Naive B cell (primary cell): ENCODE measurements at regions not wholly inside any gene's neighbourhood (a gene's known extent, or its start where the extent isn't known, plus 50 kb on each side); places are given as distances from the start of the nearest gene placed in this dataset.
"Not testable (repeated sequence)": the region's sequence is repeated elsewhere in the genome, so short reads cannot be mapped to it uniquely, and the experiment has no call there.

Experiments used
- ATAC-seq, 2 donors: fragments of 150-1000 bp; cut with Tn5 transposase; 2 replicates each; pipeline ENCODE4 v1.10.0; 2021; ENCODE audit warnings: low read depth in 2 of 2, mild to moderate bottlenecking in 2 of 2, moderate library complexity in 2 of 2
- DNase-seq: peaks from one replicate; pipeline ENCODE4 v3.0.0; 2022
- H3K27ac Mint-ChIP-seq, 6 donors: one replicate each; pipeline ENCODE4 v1.8.0; 2020 to 2022; ENCODE audit warnings: mild to moderate bottlenecking in 6 of 6, mixed read lengths in 6 of 6, moderate library complexity in 5 of 6, inconsistent platforms in 2 of 6
- H3K27me3 Mint-ChIP-seq, 3 donors: one replicate each; pipeline ENCODE4 v1.8.0; 2021 to 2022; ENCODE audit warnings: mixed read lengths in 3 of 3, mild to moderate bottlenecking in 1 of 3
- H3K36me3 Mint-ChIP-seq, 2 donors: one replicate each; pipeline ENCODE4 v1.8.0; 2020 to 2022; ENCODE audit warnings: mixed read lengths in 2 of 2, inconsistent platforms in 1 of 2, mild to moderate bottlenecking in 1 of 2
- H3K4me1 Mint-ChIP-seq, 3 donors: one replicate each; pipeline ENCODE4 v1.8.0; 2020 to 2022; ENCODE audit warnings: mixed read lengths in 3 of 3, inconsistent platforms in 1 of 3, mild to moderate bottlenecking in 1 of 3, moderate library complexity in 1 of 3
- H3K4me3 Mint-ChIP-seq, 8 donors: one replicate each; pipeline ENCODE4 v1.8.0; 2020 to 2022; ENCODE audit warnings: mild to moderate bottlenecking in 8 of 8, mixed read lengths in 8 of 8, moderate library complexity in 8 of 8, inconsistent platforms in 2 of 8
- H3K9me3 Mint-ChIP-seq, 7 donors: one replicate each; pipeline ENCODE4 v1.8.0; 2020 to 2022; ENCODE audit warnings: mixed read lengths in 7 of 7, mild to moderate bottlenecking in 5 of 7, inconsistent platforms in 2 of 7, moderate library complexity in 1 of 7

- DNase-seq (no peak), ATAC-seq (no peak)
- Mint-ChIP-seq H3K4me3 (no peak overlapping the region), H3K36me3 (no peaks in the 10 kb centered on the region), H3K9me3 (peaks cover 0 to 16% (median 5%) of the 10 kb centered on the region in 7 donors), H3K27ac (no peak overlapping the region), H3K4me1 (no peaks in the 10 kb centered on the region), H3K27me3 (no peaks in the 10 kb centered on the region)
These were observed 985.6 kb downstream of the SLITRK5 start for GRCh38 chr13:88656751-88657150.

- Mint-ChIP-seq H3K4me1 (no peaks in the 10 kb centered on the region), H3K27me3 (no peaks in the 10 kb centered on the region), H3K36me3 (no peaks in the 10 kb centered on the region), H3K27ac (no peak overlapping the region), H3K9me3 (peaks cover 0 to 3% (median 0%) of the 10 kb centered on the region in 7 donors), H3K4me3 (no peak overlapping the region)
- DNase-seq (no peak), ATAC-seq (no peak)
These were observed 999.3 kb downstream of the SLITRK5 start for GRCh38 chr13:88670509-88670908.

GRCh38 chr13:88674841-88675240 is 1003.7 kb downstream of the SLITRK5 start:
- ATAC-seq = no peak
- Mint-ChIP-seq H3K27me3 (no peaks in the 10 kb centered on the region), H3K4me3 (no peak overlapping the region), H3K27ac (no peak overlapping the region), H3K36me3 (no peaks in the 10 kb centered on the region), H3K4me1 (peaks cover 0 to 4% (median 0%) of the 10 kb centered on the region in 3 donors), H3K9me3 (peaks cover 0 to 3% (median 0%) of the 10 kb centered on the region in 7 donors)
- no peak for DNase-seq

- H3K4me1 Mint-ChIP-seq = peaks cover 0 to 4% (median 0%) of the 10 kb centered on the region in 3 donors
- H3K4me3 Mint-ChIP-seq = no peak overlapping the region
- DNase-seq (no peak), ATAC-seq (no peak)
- H3K9me3 Mint-ChIP-seq = peaks cover 0 to 2% (median 0%) of the 10 kb centered on the region in 7 donors
- H3K27ac Mint-ChIP-seq = no peak overlapping the region
- no peaks in the 10 kb centered on the region for H3K36me3 Mint-ChIP-seq
- H3K27me3 Mint-ChIP-seq = no peaks in the 10 kb centered on the region
These were observed 1004.3 kb downstream of the SLITRK5 start for GRCh38 chr13:88675347-88675996.

- H3K4me1 Mint-ChIP-seq = peaks cover 0 to 4% (median 0%) of the 10 kb centered on the region in 3 donors
- no peak overlapping the region for H3K27ac Mint-ChIP-seq
- H3K9me3 Mint-ChIP-seq = no peaks in the 10 kb centered on the region
- no peaks in the 10 kb centered on the region for H3K36me3 Mint-ChIP-seq
- DNase-seq (no peak), ATAC-seq (no peak)
- H3K4me3 Mint-ChIP-seq = no peak overlapping the region
- H3K27me3 Mint-ChIP-seq = no peaks in the 10 kb centered on the region
These were observed 1004.8 kb downstream of the SLITRK5 start for GRCh38 chr13:88676016-88676415.

- DNase-seq (no peak), ATAC-seq (no peak)
- Mint-ChIP-seq H3K36me3 (no peaks in the 10 kb centered on the region), H3K4me1 (no peaks in the 10 kb centered on the region), H3K27ac (no peak overlapping the region), H3K27me3 (no peaks in the 10 kb centered on the region), H3K9me3 (peaks cover 0 to 4% (median 0%) of the 10 kb centered on the region in 7 donors), H3K4me3 (no peak overlapping the region)
These were observed 1014.3 kb downstream of the SLITRK5 start for GRCh38 chr13:88685459-88685858.

- Mint-ChIP-seq H3K9me3 (peaks cover 0 to 1% (median 0%) of the 10 kb centered on the region in 7 donors), H3K27ac (no peak overlapping the region), H3K27me3 (no peaks in the 10 kb centered on the region), H3K4me3 (no peak overlapping the region), H3K4me1 (peaks cover 0 to 8% (median 1%) of the 10 kb centered on the region in 3 donors), H3K36me3 (no peaks in the 10 kb centered on the region)
- ATAC-seq (no peak), DNase-seq (no peak)
These were observed 1030.4 kb downstream of the SLITRK5 start for GRCh38 chr13:88701551-88701950.

GRCh38 chr13:88704600-88705275 is 1033.6 kb downstream of the SLITRK5 start:
- Mint-ChIP-seq H3K4me1 (peaks cover 8 to 20% (median 17%) of the 10 kb centered on the region in 3 donors), H3K27ac (peak overlapping the region in 1 of 6 donors; percentile 54), H3K27me3 (no peaks in the 10 kb centered on the region), H3K9me3 (peaks cover 0 to 4% (median 0%) of the 10 kb centered on the region in 7 donors), H3K4me3 (peak overlapping the region; percentile 14 to 78 (median 46)), H3K36me3 (no peaks in the 10 kb centered on the region)
- ATAC-seq (no peak), DNase-seq (no peak)

- Mint-ChIP-seq H3K27me3 (no peaks in the 10 kb centered on the region), H3K36me3 (no peaks in the 10 kb centered on the region), H3K9me3 (peaks cover 0 to 8% (median 0%) of the 10 kb centered on the region in 7 donors), H3K27ac (peak overlapping the region in 2 of 6 donors; percentile 4 to 56), H3K4me3 (peak overlapping the region in 4 of 8 donors; percentile 39 to 72 (median 64)), H3K4me1 (peaks cover 8 to 20% (median 17%) of the 10 kb centered on the region in 3 donors)
- ATAC-seq (peak in 1 of 2 donors; percentile 56), DNase-seq (no peak)
These were observed 1036.5 kb downstream of the SLITRK5 start for GRCh38 chr13:88707646-88708045.

GRCh38 chr13:88717946-88718345 is 1046.8 kb downstream of the SLITRK5 start:
- Mint-ChIP-seq H3K27me3 (no peaks in the 10 kb centered on the region), H3K27ac (no peak overlapping the region), H3K4me3 (peak overlapping the region in 1 of 8 donors; percentile 30), H3K36me3 (no peaks in the 10 kb centered on the region), H3K9me3 (peaks cover 0 to 3% (median 0%) of the 10 kb centered on the region in 7 donors), H3K4me1 (no peaks in the 10 kb centered on the region)
- no peak for ATAC-seq
- no peak for DNase-seq

- ATAC-seq (no peak), DNase-seq (no peak)
- no peak overlapping the region for H3K4me3 Mint-ChIP-seq
- H3K27ac Mint-ChIP-seq = no peak overlapping the region
- H3K27me3 Mint-ChIP-seq = no peaks in the 10 kb centered on the region
- peaks cover 0 to 4% (median 2%) of the 10 kb centered on the region in 7 donors for H3K9me3 Mint-ChIP-seq
- H3K4me1 Mint-ChIP-seq = no peaks in the 10 kb centered on the region
- no peaks in the 10 kb centered on the region for H3K36me3 Mint-ChIP-seq
These were observed 1047.6 kb downstream of the SLITRK5 start for GRCh38 chr13:88718781-88719180.

- no peak overlapping the region for H3K4me3 Mint-ChIP-seq
These were observed 1054.9 kb downstream of the SLITRK5 start for GRCh38 chr13:88726075-88726474.

GRCh38 chr13:88727236-88727635 is 1056.1 kb downstream of the SLITRK5 start:
- not testable (repeated sequence) for H3K4me3 Mint-ChIP-seq, H3K27me3 Mint-ChIP-seq, H3K27ac Mint-ChIP-seq, ATAC-seq, H3K4me1 Mint-ChIP-seq, DNase-seq, H3K36me3 Mint-ChIP-seq
- H3K9me3 Mint-ChIP-seq = peaks cover 0 to 12% (median 2%) of the 10 kb centered on the region in 7 donors

More at GRCh38 chr13:88726075-88726474, 1054.9 kb downstream of the SLITRK5 start:
- Mint-ChIP-seq H3K27ac (peak overlapping the region in 1 of 6 donors; percentile 75), H3K36me3 (no peaks in the 10 kb centered on the region), H3K27me3 (no peaks in the 10 kb centered on the region), H3K4me1 (no peaks in the 10 kb centered on the region), H3K9me3 (peaks cover 0 to 12% (median 2%) of the 10 kb centered on the region in 7 donors)
- no peak for DNase-seq
- no peak for ATAC-seq

GRCh38 chr13:88729605-88730004 is 1058.4 kb downstream of the SLITRK5 start:
- no peaks in the 10 kb centered on the region for H3K36me3 Mint-ChIP-seq
- ATAC-seq (no peak), DNase-seq (no peak)
- no peaks in the 10 kb centered on the region for H3K27me3 Mint-ChIP-seq
- H3K4me3 Mint-ChIP-seq = no peak overlapping the region
- H3K9me3 Mint-ChIP-seq = peaks cover 0 to 8% (median 0%) of the 10 kb centered on the region in 7 donors
- H3K4me1 Mint-ChIP-seq = no peaks in the 10 kb centered on the region
- H3K27ac Mint-ChIP-seq = no peak overlapping the region
